ENCODE measurements at regions not wholly inside any gene's neighbourhood (a gene's known extent, or its start where the extent isn't known, plus 50 kb on each side); places are given as distances from the start of the nearest gene placed in this dataset.

- no peak for TF ChIP-seq POLR2A (IDR thresholded peaks at IDR 0.05; ENCODE audit: low read length)
- TF ChIP-seq GATA1 (IDR thresholded peaks at IDR 0.05; ENCODE audit: low read depth, low read length): no peak
These were observed 420.5 kb upstream of the PSMD7 start for GRCh38 chr16:73875996-73876690.
